MG63 (cell line): ENCODE measurements at regions not wholly inside any gene's neighbourhood (a gene's known extent, or its start where the extent isn't known, plus 50 kb on each side); places are given as distances from the start of the nearest gene placed in this dataset.

Experiments used
- DNase-seq: peaks from one replicate; pipeline ENCODE4 v3.0.0-alpha.2; 2020
- H3K27me3 ChIP-seq: fragments of 250-450 bp; sonication (Bioruptor Pico); 2 replicates; pipeline ENCODE4 v1.5.1; 2020; ENCODE audit warnings: mild to moderate bottlenecking, moderate library complexity
- H3K36me3 ChIP-seq: fragments of 250-450 bp; sonication (Bioruptor Pico); 2 replicates; pipeline ENCODE4 v1.5.1; 2020; ENCODE audit warnings: mild to moderate bottlenecking, moderate library complexity
- H3K4me3 ChIP-seq: fragments of 250-450 bp; sonication (Bioruptor Pico); 2 replicates; pipeline ENCODE4 v1.5.1; 2020; ENCODE audit warnings: mild to moderate bottlenecking, moderate library complexity
- H3K9me3 ChIP-seq: fragments of 250-450 bp; sonication (Bioruptor Pico); 2 replicates; pipeline ENCODE4 v1.5.1; 2020; ENCODE audit warnings: mild to moderate bottlenecking, moderate library complexity

- Histone ChIP-seq H3K36me3 (no peaks in the 10 kb centered on the region), H3K27me3 (no peaks in the 10 kb centered on the region), H3K4me3 (no peak overlapping the region), H3K9me3 (no peaks in the 10 kb centered on the region; the same call in 1 of the 2 replicates)
- DNase-seq = no peak
Observed at GRCh38 chr1:97007840-97008604, 286.4 kb downstream of the PTBP2 start.

- H3K36me3 ChIP-seq = no peaks in the 10 kb centered on the region
- no peak for DNase-seq
- no peak overlapping the region for H3K4me3 ChIP-seq
- no peaks in the 10 kb centered on the region; the same call in 1 of the 2 replicates for H3K9me3 ChIP-seq
- H3K27me3 ChIP-seq = no peaks in the 10 kb centered on the region
Observed at GRCh38 chr1:97010566-97011264, 289.1 kb downstream of the PTBP2 start.

- no peaks in the 10 kb centered on the region; the same call in 1 of the 2 replicates for H3K9me3 ChIP-seq
- no peak overlapping the region for H3K4me3 ChIP-seq
- no peaks in the 10 kb centered on the region for H3K36me3 ChIP-seq
- no peaks in the 10 kb centered on the region for H3K27me3 ChIP-seq
- no peak for DNase-seq
Observed at GRCh38 chr1:97013136-97013535, 291.6 kb downstream of the PTBP2 start.

GRCh38 chr1:97013941-97014340, 292.4 kb downstream of the PTBP2 start:
- no peaks in the 10 kb centered on the region; the same call in 1 of the 2 replicates for H3K9me3 ChIP-seq
- no peaks in the 10 kb centered on the region for H3K36me3 ChIP-seq
- DNase-seq = no peak
- H3K27me3 ChIP-seq = no peaks in the 10 kb centered on the region
- H3K4me3 ChIP-seq = no peak overlapping the region

- H3K9me3 ChIP-seq = no peaks in the 10 kb centered on the region; the same call in 1 of the 2 replicates
- no peak for DNase-seq
- no peak overlapping the region for H3K4me3 ChIP-seq
- no peaks in the 10 kb centered on the region for H3K27me3 ChIP-seq
- H3K36me3 ChIP-seq = no peaks in the 10 kb centered on the region
Observed at GRCh38 chr1:97014426-97014825, 292.8 kb downstream of the PTBP2 start.

- Histone ChIP-seq H3K27me3 (no peaks in the 10 kb centered on the region), H3K36me3 (no peaks in the 10 kb centered on the region), H3K9me3 (no peaks in the 10 kb centered on the region), H3K4me3 (no peak overlapping the region)
- no peak for DNase-seq
Observed at GRCh38 chr1:97017895-97018294, 296.3 kb downstream of the PTBP2 start.
